Activated naive CD8-positive, alpha-beta T cell treated with anti-CD3 and anti-CD28 coated beads, Interleukin-2, amount 50 U/mL, for 24 hours (primary cell): ENCODE measurements at regions not wholly inside any gene's neighbourhood (a gene's known extent, or its start where the extent isn't known, plus 50 kb on each side); places are given as distances from the start of the nearest gene placed in this dataset.

ENCODE experiments used
- ATAC-seq: fragments of 150-1000 bp; cut with Tn5 transposase; one replicate; pipeline ENCODE4 v1.10.0; 2021
- DNase-seq: peaks from one replicate; pipeline ENCODE4 v3.0.0; 2021
- H3K27ac Mint-ChIP-seq: one replicate; pipeline ENCODE4 v1.8.0; 2021; ENCODE audit warnings: mild to moderate bottlenecking, mixed read lengths
- H3K27me3 Mint-ChIP-seq: one replicate; pipeline ENCODE4 v1.8.0; 2021; ENCODE audit warnings: mixed read lengths
- H3K36me3 Mint-ChIP-seq: one replicate; pipeline ENCODE4 v1.8.0; 2021; ENCODE audit warnings: low read depth, mixed read lengths
- H3K4me1 Mint-ChIP-seq: one replicate; pipeline ENCODE4 v1.8.0; 2021; ENCODE audit warnings: mixed read lengths
- H3K4me3 Mint-ChIP-seq: one replicate; pipeline ENCODE4 v1.8.0; 2021; ENCODE audit warnings: mild to moderate bottlenecking, moderate library complexity, mixed read lengths
- H3K9me3 Mint-ChIP-seq: one replicate; pipeline ENCODE4 v1.8.0; 2021; ENCODE audit warnings: mixed read lengths

DNA sequence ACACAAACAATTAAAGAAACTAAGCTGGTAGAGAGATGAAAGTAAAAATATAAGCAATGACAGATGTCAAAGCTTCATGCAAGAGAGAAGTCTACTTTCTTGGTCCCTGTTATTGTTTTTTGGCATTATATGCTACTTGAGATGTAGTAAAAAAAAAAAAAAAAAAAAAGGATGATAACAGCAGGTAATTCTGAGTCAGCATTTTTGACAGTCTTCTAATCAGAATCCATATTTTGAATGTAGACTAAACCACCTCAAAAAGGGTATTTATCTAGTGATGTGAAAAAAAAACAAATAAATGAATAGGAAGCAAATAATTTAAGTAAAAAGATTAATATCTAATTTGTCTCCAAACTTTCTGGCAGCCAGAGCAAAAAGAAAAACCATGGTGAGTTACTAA, 422.2 kb upstream of the CPEB2 start:
- no peaks in the 10 kb centered on the region for H3K36me3 Mint-ChIP-seq
- H3K4me3 Mint-ChIP-seq = no peak overlapping the region
- no peak for DNase-seq
- ATAC-seq = no peak
- H3K4me1 Mint-ChIP-seq = no peaks in the 10 kb centered on the region
- H3K27ac Mint-ChIP-seq = no peak overlapping the region
- no peaks in the 10 kb centered on the region for H3K27me3 Mint-ChIP-seq
- peaks cover 3% of the 10 kb centered on the region for H3K9me3 Mint-ChIP-seq

DNA sequence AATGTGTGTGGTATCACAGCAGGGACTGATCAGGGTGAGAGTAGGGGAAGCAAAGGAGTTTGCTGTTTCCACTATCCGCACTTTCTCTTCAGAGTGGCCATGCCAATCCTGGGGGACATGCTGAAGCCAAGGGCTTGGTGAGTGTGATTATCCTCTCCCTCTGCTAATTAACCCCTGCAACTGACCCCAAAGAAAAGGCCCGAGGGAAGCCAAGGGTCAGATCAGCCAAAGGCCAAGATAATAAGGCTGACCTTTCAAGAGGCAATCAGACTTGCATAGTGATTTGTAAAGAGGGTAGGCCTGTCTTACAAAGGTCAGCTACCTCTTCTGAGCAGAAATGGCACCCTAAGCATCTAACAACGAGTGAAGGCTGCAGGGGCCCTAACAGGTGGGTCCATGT, 420.5 kb upstream of the CPEB2 start:
- H3K27me3 Mint-ChIP-seq = peaks cover 3% of the 10 kb centered on the region
- no peaks in the 10 kb centered on the region for H3K4me1 Mint-ChIP-seq
- no peak for ATAC-seq
- H3K4me3 Mint-ChIP-seq = no peak overlapping the region
- H3K27ac Mint-ChIP-seq = no peak overlapping the region
- no peak for DNase-seq
- H3K9me3 Mint-ChIP-seq = no peaks in the 10 kb centered on the region
- no peaks in the 10 kb centered on the region for H3K36me3 Mint-ChIP-seq

DNA sequence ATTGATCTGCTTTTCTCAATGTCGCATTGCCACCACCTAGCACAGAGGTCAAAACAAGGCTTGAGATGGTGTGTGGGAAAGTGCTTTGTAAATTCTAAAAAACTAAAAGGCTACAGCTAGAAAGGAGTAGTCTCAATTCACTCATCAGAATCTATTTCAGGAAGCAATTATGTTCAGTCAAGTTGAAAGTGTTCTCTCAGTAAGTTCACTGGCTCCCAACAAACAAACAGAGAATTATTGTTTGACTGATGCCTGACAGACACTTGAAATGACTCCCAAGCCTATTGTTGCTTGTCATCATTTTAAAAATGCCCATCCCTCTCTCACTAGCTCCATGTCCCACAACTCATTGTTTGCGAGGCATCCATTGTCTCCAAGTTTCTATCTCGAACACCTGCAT, 419.6 kb upstream of the CPEB2 start:
- ATAC-seq (no peak), DNase-seq (no peak)
- Mint-ChIP-seq H3K4me1 (no peaks in the 10 kb centered on the region), H3K27me3 (peaks cover 3% of the 10 kb centered on the region), H3K27ac (no peak overlapping the region), H3K9me3 (no peaks in the 10 kb centered on the region), H3K36me3 (no peaks in the 10 kb centered on the region), H3K4me3 (no peak overlapping the region)

GRCh38 chr4:14583331-14583730, 418.9 kb upstream of the CPEB2 start:
- Mint-ChIP-seq H3K4me3 (no peak overlapping the region), H3K36me3 (no peaks in the 10 kb centered on the region), H3K9me3 (no peaks in the 10 kb centered on the region), H3K27me3 (peaks cover 3% of the 10 kb centered on the region), H3K27ac (no peak overlapping the region), H3K4me1 (no peaks in the 10 kb centered on the region)
- DNase-seq = no peak
- ATAC-seq = no peak

DNA sequence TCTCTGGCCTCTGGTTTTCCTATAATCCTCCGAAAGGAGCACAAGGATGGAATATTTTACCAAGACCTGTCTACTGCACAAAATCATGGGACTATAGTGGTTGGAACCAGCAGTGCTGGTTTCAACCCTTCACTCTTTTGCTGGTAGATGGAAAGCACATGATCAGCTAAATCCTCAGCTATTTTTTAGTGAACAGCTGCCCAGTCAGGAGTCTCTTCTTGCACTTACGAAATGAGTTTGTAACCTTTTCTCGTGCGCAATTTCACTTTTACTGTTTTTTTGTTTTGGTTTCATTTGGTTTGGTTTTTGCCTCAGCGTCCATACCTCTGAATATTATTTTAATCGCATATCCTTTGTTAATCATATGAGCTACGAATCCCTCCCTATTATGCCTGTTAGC, 418.5 kb upstream of the CPEB2 start:
- peaks cover 3% of the 10 kb centered on the region for H3K27me3 Mint-ChIP-seq
- no peak overlapping the region for H3K27ac Mint-ChIP-seq
- no peaks in the 10 kb centered on the region for H3K9me3 Mint-ChIP-seq
- ATAC-seq = no peak
- no peaks in the 10 kb centered on the region for H3K4me1 Mint-ChIP-seq
- H3K4me3 Mint-ChIP-seq = no peak overlapping the region
- no peak for DNase-seq
- no peaks in the 10 kb centered on the region for H3K36me3 Mint-ChIP-seq

DNA sequence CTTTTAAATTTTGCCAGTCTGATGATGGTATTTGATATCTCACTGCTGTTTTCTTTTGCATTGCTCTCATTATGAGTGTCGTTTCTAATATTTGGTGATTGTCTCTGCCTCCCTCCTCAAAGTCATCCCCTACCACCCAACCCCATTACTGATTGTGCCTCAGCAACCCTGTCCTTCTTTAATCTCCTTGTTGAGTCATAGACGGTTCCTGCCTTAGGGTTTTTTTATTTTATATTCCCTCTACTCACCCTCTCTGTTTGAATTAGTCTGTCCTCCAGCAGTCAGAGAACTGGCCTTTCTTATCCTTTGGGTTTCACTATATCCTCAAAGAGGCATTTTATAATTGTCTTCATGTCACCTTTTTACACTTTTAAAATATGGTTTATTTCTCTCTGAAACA, 409.3 kb upstream of the CPEB2 start:
- Mint-ChIP-seq H3K4me1 (no peaks in the 10 kb centered on the region), H3K36me3 (no peaks in the 10 kb centered on the region), H3K27ac (no peak overlapping the region), H3K9me3 (no peaks in the 10 kb centered on the region), H3K4me3 (no peak overlapping the region), H3K27me3 (peaks cover 6% of the 10 kb centered on the region)
- ATAC-seq (no peak), DNase-seq (no peak)

GRCh38 chr4:14596028-14596427, 406.3 kb upstream of the CPEB2 start:
- peaks cover 6% of the 10 kb centered on the region for H3K27me3 Mint-ChIP-seq
- ATAC-seq (no peak), DNase-seq (no peak)
- H3K4me3 Mint-ChIP-seq = no peak overlapping the region
- no peak overlapping the region for H3K27ac Mint-ChIP-seq
- H3K4me1 Mint-ChIP-seq = no peaks in the 10 kb centered on the region
- H3K36me3 Mint-ChIP-seq = no peaks in the 10 kb centered on the region
- H3K9me3 Mint-ChIP-seq = no peaks in the 10 kb centered on the region

DNA sequence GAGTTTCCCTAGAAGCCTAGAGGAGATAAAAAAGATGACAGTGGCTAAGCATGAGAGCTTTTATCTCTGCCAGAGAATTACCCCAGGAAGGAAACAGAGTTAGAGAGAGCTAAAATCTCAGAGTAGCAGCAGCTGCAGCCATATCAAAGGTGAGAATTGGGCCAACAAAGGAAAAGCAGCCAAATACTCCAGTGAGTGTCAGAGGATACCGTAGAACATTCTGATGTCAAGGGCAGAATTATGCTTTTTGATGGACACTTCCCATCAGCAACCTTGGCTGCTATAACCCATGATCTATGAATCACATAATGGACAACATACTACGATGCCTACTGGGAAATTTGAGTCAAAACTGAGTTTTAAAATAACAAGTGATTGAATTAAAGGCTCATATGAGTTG, 405.8 kb upstream of the CPEB2 start:
- H3K27me3 Mint-ChIP-seq = peaks cover 6% of the 10 kb centered on the region
- no peak for ATAC-seq

DNA sequence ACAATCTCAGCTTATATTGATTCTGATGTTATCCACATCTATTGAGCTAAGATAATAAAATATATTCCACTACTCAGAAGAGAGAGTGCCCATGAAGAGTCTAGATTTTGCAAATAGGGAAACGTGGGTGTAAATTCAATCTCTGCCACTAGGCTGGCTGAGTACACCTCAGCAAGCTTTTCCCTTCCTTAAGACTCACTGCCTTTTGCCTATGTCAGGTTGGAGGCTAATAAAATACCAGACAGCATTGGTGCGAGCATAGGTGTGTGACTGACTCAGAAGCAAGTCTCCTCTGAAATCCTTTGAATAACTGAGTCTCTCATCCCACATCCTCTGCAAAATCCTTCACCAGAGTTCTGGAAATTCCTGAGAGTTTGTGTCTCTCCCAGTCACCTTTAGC, 405.4 kb upstream of the CPEB2 start:
- Mint-ChIP-seq H3K36me3 (no peaks in the 10 kb centered on the region), H3K4me1 (no peaks in the 10 kb centered on the region), H3K27me3 (peaks cover 6% of the 10 kb centered on the region), H3K27ac (no peak overlapping the region), H3K9me3 (no peaks in the 10 kb centered on the region), H3K4me3 (no peak overlapping the region)
- DNase-seq (no peak), ATAC-seq (no peak)

More for the DNA sequence above, 405.8 kb upstream of the CPEB2 start:
- no peak overlapping the region for H3K4me3 Mint-ChIP-seq
- no peaks in the 10 kb centered on the region for H3K4me1 Mint-ChIP-seq
- DNase-seq = no peak
- no peaks in the 10 kb centered on the region for H3K9me3 Mint-ChIP-seq
- no peaks in the 10 kb centered on the region for H3K36me3 Mint-ChIP-seq
- H3K27ac Mint-ChIP-seq = no peak overlapping the region

GRCh38 chr4:14602206-14602605, 400.1 kb upstream of the CPEB2 start:
- Mint-ChIP-seq H3K4me3 (no peak overlapping the region), H3K4me1 (no peaks in the 10 kb centered on the region), H3K27ac (no peak overlapping the region), H3K27me3 (peaks cover 2% of the 10 kb centered on the region), H3K9me3 (no peaks in the 10 kb centered on the region), H3K36me3 (no peaks in the 10 kb centered on the region)
- ATAC-seq (no peak), DNase-seq (no peak)

- no peak for DNase-seq
- Mint-ChIP-seq H3K27ac (no peak overlapping the region), H3K27me3 (peaks cover 7% of the 10 kb centered on the region), H3K4me3 (no peak overlapping the region), H3K9me3 (no peaks in the 10 kb centered on the region), H3K4me1 (no peaks in the 10 kb centered on the region), H3K36me3 (no peaks in the 10 kb centered on the region)
- no peak for ATAC-seq
Observed at GRCh38 chr4:14607001-14607400, 395.3 kb upstream of the CPEB2 start.

DNA sequence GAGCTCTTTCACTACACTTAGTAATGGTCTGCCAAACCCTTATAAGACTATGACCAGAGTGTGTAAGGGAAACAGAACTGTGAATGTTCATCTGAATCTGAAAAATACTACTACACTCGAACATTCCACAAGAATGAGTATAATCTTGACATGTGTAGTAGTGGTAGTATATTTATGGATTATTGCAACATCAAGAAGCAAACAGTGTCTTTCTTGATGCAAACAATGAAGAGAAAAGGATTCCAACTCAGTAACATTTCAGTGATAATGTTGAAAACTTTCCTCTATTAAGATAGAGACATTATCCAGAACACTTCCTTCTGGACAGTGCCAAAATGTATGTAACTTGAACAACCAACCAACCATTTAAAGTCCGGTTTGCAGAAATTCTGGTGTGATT, 394.7 kb upstream of the CPEB2 start:
- DNase-seq (no peak), ATAC-seq (no peak)
- Mint-ChIP-seq H3K27ac (no peak overlapping the region), H3K4me1 (no peaks in the 10 kb centered on the region), H3K27me3 (peaks cover 7% of the 10 kb centered on the region), H3K9me3 (no peaks in the 10 kb centered on the region), H3K36me3 (no peaks in the 10 kb centered on the region), H3K4me3 (no peak overlapping the region)

GRCh38 chr4:14608630-14609029, 393.7 kb upstream of the CPEB2 start:
- peaks cover 7% of the 10 kb centered on the region for H3K27me3 Mint-ChIP-seq
- H3K36me3 Mint-ChIP-seq = no peaks in the 10 kb centered on the region
- H3K4me3 Mint-ChIP-seq = no peak overlapping the region
- DNase-seq (no peak), ATAC-seq (no peak)
- no peaks in the 10 kb centered on the region for H3K9me3 Mint-ChIP-seq
- no peak overlapping the region for H3K27ac Mint-ChIP-seq
- no peaks in the 10 kb centered on the region for H3K4me1 Mint-ChIP-seq

DNA sequence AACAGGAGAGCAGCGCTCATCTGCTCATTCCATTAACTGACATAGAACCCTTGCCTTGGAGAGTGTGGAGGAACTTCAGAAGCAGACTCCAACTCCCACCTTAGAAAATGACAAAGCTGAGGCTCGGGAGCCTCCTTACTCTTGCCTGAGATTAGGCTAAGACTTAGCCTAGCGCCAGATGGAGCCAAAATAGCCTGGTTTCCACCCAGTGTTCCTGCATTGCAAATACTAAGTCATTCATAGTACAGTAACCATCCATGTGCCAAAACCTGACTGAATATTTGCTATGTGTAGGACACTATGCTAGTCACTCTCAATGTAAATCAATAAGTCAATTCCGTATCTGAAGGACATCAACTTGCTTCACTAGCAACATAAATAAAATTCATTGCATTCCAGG, 387.4 kb upstream of the CPEB2 start:
- Mint-ChIP-seq H3K36me3 (no peaks in the 10 kb centered on the region), H3K27me3 (peaks cover 3% of the 10 kb centered on the region), H3K4me3 (no peak overlapping the region), H3K9me3 (no peaks in the 10 kb centered on the region), H3K27ac (no peak overlapping the region), H3K4me1 (no peaks in the 10 kb centered on the region)
- no peak for DNase-seq
- no peak for ATAC-seq

DNA sequence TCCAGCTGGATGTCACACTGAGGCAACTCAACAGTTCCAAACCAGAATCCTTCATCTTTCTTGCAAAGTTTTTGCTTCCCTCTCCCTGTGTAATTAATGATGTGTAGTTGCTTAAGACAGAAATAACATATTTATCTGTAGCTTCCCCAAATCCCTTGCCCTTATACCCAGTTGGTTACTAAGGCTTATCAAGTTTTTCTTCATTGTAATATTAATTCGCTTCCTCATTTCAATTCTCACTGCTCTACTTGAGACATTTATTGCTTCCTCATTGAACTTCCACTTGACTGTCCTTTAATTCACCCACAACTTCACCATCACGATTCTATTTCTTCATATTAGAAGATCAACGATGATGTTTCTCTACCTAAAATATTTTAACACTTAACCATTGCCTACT, 386.6 kb upstream of the CPEB2 start:
- peaks cover 2% of the 10 kb centered on the region for H3K27me3 Mint-ChIP-seq
- H3K4me1 Mint-ChIP-seq = no peaks in the 10 kb centered on the region
- no peaks in the 10 kb centered on the region for H3K9me3 Mint-ChIP-seq
- ATAC-seq = no peak
- no peak for DNase-seq
- no peak overlapping the region for H3K4me3 Mint-ChIP-seq
- no peaks in the 10 kb centered on the region for H3K36me3 Mint-ChIP-seq
- no peak overlapping the region for H3K27ac Mint-ChIP-seq

- H3K9me3 Mint-ChIP-seq = peaks cover 6% of the 10 kb centered on the region
- H3K27ac Mint-ChIP-seq = no peak overlapping the region
- ATAC-seq (no peak), DNase-seq (no peak)
- no peaks in the 10 kb centered on the region for H3K27me3 Mint-ChIP-seq
- no peaks in the 10 kb centered on the region for H3K36me3 Mint-ChIP-seq
- H3K4me3 Mint-ChIP-seq = no peak overlapping the region
- H3K4me1 Mint-ChIP-seq = no peaks in the 10 kb centered on the region
Observed at GRCh38 chr4:14620567-14621141, 381.6 kb upstream of the CPEB2 start.
